ENCODE measurements at regions not wholly inside any gene's neighbourhood (a gene's known extent, or its start where the extent isn't known, plus 50 kb on each side); places are given as distances from the start of the nearest gene placed in this dataset.
"Not testable (repeated sequence)": the region's sequence is repeated elsewhere in the genome, so short reads cannot be mapped to it uniquely, and the experiment has no call there.

GRCh38 chr7:119908948-119909347 lies 364.0 kb upstream of the KCND2 start:
- no peaks in the 10 kb centered on the region for H3K79me2 ChIP-seq (ENCODE audit: insufficient read depth, low read length)
- no peaks in the 10 kb centered on the region for H3K36me3 ChIP-seq (ENCODE audit: low read length)
- no peaks in the 10 kb centered on the region for H3F3A ChIP-seq (ENCODE audit: insufficient read depth)
- H3K9me2 ChIP-seq (replicated peaks; ENCODE audit: insufficient read depth, low read length), result no peaks in the 10 kb centered on the region
- no peak overlapping the region for H3K4me3 ChIP-seq (ENCODE audit: insufficient read depth, low read length, poor library complexity, severe bottlenecking)
- no peaks in the 10 kb centered on the region for H3K27me3 ChIP-seq (ENCODE audit: low read length)
- TF ChIP-seq CTCF (IDR thresholded peaks at IDR 0.05; ENCODE audit: insufficient read depth, low read length, poor library complexity, severe bottlenecking), result no peak
- no peak for TF ChIP-seq EZH2phosphoT487 (conservative IDR thresholded peaks at IDR 0.05; ENCODE audit: low read length)
- no peak overlapping the region for H3K9ac ChIP-seq (ENCODE audit: low read length)
- no peaks in the 10 kb centered on the region for H3K9me3 ChIP-seq (ENCODE audit: insufficient read depth, low read length)
- H3K27ac ChIP-seq (ENCODE audit: low read depth, low read length), result no peak overlapping the region
- no peak overlapping the region for H2AFZ ChIP-seq (ENCODE audit: low read depth, low read length, severe bottlenecking)
- no peaks in the 10 kb centered on the region for H4K20me1 ChIP-seq (ENCODE audit: low read depth, low read length)
- no peak overlapping the region for H3K4me2 ChIP-seq (ENCODE audit: low read depth, low read length, poor library complexity, severe bottlenecking)

GRCh38 chr7:119914119-119914518 lies 358.9 kb upstream of the KCND2 start:
- not testable (repeated sequence) for H4K20me1 ChIP-seq (ENCODE audit: low read depth, low read length); H3K4me3 ChIP-seq (ENCODE audit: insufficient read depth, low read length, poor library complexity, severe bottlenecking); H3K27ac ChIP-seq (ENCODE audit: low read depth, low read length); H3K9ac ChIP-seq (ENCODE audit: low read length); H3K27me3 ChIP-seq (ENCODE audit: low read length); H3K36me3 ChIP-seq (ENCODE audit: low read length); H3K9me2 ChIP-seq (replicated peaks; ENCODE audit: insufficient read depth, low read length); H3F3A ChIP-seq (ENCODE audit: insufficient read depth); H2AFZ ChIP-seq (ENCODE audit: low read depth, low read length, severe bottlenecking); H3K4me2 ChIP-seq (ENCODE audit: low read depth, low read length, poor library complexity, severe bottlenecking); H3K9me3 ChIP-seq (ENCODE audit: insufficient read depth, low read length); H3K79me2 ChIP-seq (ENCODE audit: insufficient read depth, low read length)

- no peaks in the 10 kb centered on the region for H3K9me3 ChIP-seq (ENCODE audit: insufficient read depth, low read length)
- H3K27me3 ChIP-seq (ENCODE audit: low read length), result no peaks in the 10 kb centered on the region
- no peak overlapping the region for H3K4me2 ChIP-seq (ENCODE audit: low read depth, low read length, poor library complexity, severe bottlenecking)
- no peak overlapping the region for H3K9ac ChIP-seq (ENCODE audit: low read length)
- H3K27ac ChIP-seq (ENCODE audit: low read depth, low read length), result no peak overlapping the region
- H2AFZ ChIP-seq (ENCODE audit: low read depth, low read length, severe bottlenecking), result no peak overlapping the region
- H4K20me1 ChIP-seq (ENCODE audit: low read depth, low read length), result no peaks in the 10 kb centered on the region
- H3K36me3 ChIP-seq (ENCODE audit: low read length), result no peaks in the 10 kb centered on the region
- H3K79me2 ChIP-seq (ENCODE audit: insufficient read depth, low read length), result no peaks in the 10 kb centered on the region
- TF ChIP-seq CTCF (IDR thresholded peaks at IDR 0.05; ENCODE audit: insufficient read depth, low read length, poor library complexity, severe bottlenecking) (no peak), EZH2phosphoT487 (conservative IDR thresholded peaks at IDR 0.05; ENCODE audit: low read length) (no peak)
- H3K4me3 ChIP-seq (ENCODE audit: insufficient read depth, low read length, poor library complexity, severe bottlenecking), result no peak overlapping the region
- H3K9me2 ChIP-seq (replicated peaks; ENCODE audit: insufficient read depth, low read length), result no peaks in the 10 kb centered on the region
- H3F3A ChIP-seq (ENCODE audit: insufficient read depth), result no peaks in the 10 kb centered on the region
Measured at GRCh38 chr7:119916501-119916900, 356.5 kb upstream of the KCND2 start.

- Histone ChIP-seq H3K27ac (ENCODE audit: low read depth, low read length) (no peak overlapping the region), H3K79me2 (ENCODE audit: insufficient read depth, low read length) (no peaks in the 10 kb centered on the region), H3K36me3 (ENCODE audit: low read length) (no peaks in the 10 kb centered on the region), H3K4me2 (ENCODE audit: low read depth, low read length, poor library complexity, severe bottlenecking) (no peak overlapping the region), H3F3A (ENCODE audit: insufficient read depth) (no peaks in the 10 kb centered on the region), H3K9me3 (ENCODE audit: insufficient read depth, low read length) (no peaks in the 10 kb centered on the region), H2AFZ (ENCODE audit: low read depth, low read length, severe bottlenecking) (no peak overlapping the region), H4K20me1 (ENCODE audit: low read depth, low read length) (no peaks in the 10 kb centered on the region), H3K9ac (ENCODE audit: low read length) (no peak overlapping the region), H3K27me3 (ENCODE audit: low read length) (no peaks in the 10 kb centered on the region), H3K4me3 (ENCODE audit: insufficient read depth, low read length, poor library complexity, severe bottlenecking) (no peak overlapping the region), H3K9me2 (replicated peaks; ENCODE audit: insufficient read depth, low read length) (no peaks in the 10 kb centered on the region)
- TF ChIP-seq CTCF (IDR thresholded peaks at IDR 0.05; ENCODE audit: insufficient read depth, low read length, poor library complexity, severe bottlenecking), result no peak
Measured at GRCh38 chr7:119918185-119918584, 354.8 kb upstream of the KCND2 start.
